ENCODE measurements at regions not wholly inside any gene's neighbourhood (a gene's known extent, or its start where the extent isn't known, plus 50 kb on each side); places are given as distances from the start of the nearest gene placed in this dataset.

GRCh38 chr15:60191821-60192220 is 187.7 kb downstream of the FOXB1 start:
- Histone ChIP-seq H3K36me3 (ENCODE audit: low read depth, low read length) (no peaks in the 10 kb centered on the region), H3K9me2 (replicated peaks; ENCODE audit: low read length) (no peaks in the 10 kb centered on the region), H3K79me2 (ENCODE audit: low read length) (no peaks in the 10 kb centered on the region), H3F3A (ENCODE audit: low read length, unreplicated experiment) (no peaks in the 10 kb centered on the region), H3K9me3 (ENCODE audit: low read length) (no peaks in the 10 kb centered on the region), H3K4me1 (ENCODE audit: insufficient read depth, low read length) (no peaks in the 10 kb centered on the region), H3K27me3 (ENCODE audit: low read length) (peaks cover 64% of the 10 kb centered on the region), H2AFZ (ENCODE audit: low read length) (no peak overlapping the region), H3K4me2 (ENCODE audit: low read length) (no peak overlapping the region), H3K4me3 (ENCODE audit: low read length) (no peak overlapping the region), H3K27ac (ENCODE audit: low read length) (no peak overlapping the region), H3K9ac (ENCODE audit: low read length) (no peak overlapping the region), H4K20me1 (ENCODE audit: low read length) (no peaks in the 10 kb centered on the region; the same call in 1 of the 2 replicates)
- intact Hi-C loops (cut with micrococcal nuclease), result no loop called here
- CTCF ChIA-PET, result no interaction called here
- TF ChIP-seq EZH2phosphoT487 (IDR thresholded peaks at IDR 0.05; ENCODE audit: borderline replicate concordance, low read length) (no peak), EZH2 (IDR thresholded peaks at IDR 0.05; ENCODE audit: low read length, unreplicated experiment) (no peak), CTCF (conservative IDR thresholded peaks at IDR 0.05; ENCODE audit: low read depth, low read length) (no peak)
- POLR2A ChIA-PET (ENCODE audit: unreplicated experiment), result no interaction called here
- DNase-seq (no peak), ATAC-seq (no peak)
- BruUV-seq (replicated peaks), result no TSS peak

GRCh38 chr15:60195611-60196010 is 191.5 kb downstream of the FOXB1 start:
- ATAC-seq, result no peak
- intact Hi-C loops (cut with micrococcal nuclease), result no loop called here
- POLR2A ChIA-PET (ENCODE audit: unreplicated experiment), result interaction anchor here (0.6 kb wide), 1 partner anchor 436 kb away, joined by 6 read pairs; no protein-coding TSS in a partner anchor

More at GRCh38 chr15:60195611-60196010, 191.5 kb downstream of the FOXB1 start:
- TF ChIP-seq CTCF (conservative IDR thresholded peaks at IDR 0.05; ENCODE audit: low read depth, low read length) (no peak), EZH2phosphoT487 (IDR thresholded peaks at IDR 0.05; ENCODE audit: borderline replicate concordance, low read length) (no peak), EZH2 (IDR thresholded peaks at IDR 0.05; ENCODE audit: low read length, unreplicated experiment) (no peak)
- Histone ChIP-seq H4K20me1 (ENCODE audit: low read length) (no peaks in the 10 kb centered on the region; the same call in 1 of the 2 replicates), H3K9ac (ENCODE audit: low read length) (no peak overlapping the region), H3K9me2 (replicated peaks; ENCODE audit: low read length) (no peaks in the 10 kb centered on the region), H3K79me2 (ENCODE audit: low read length) (no peaks in the 10 kb centered on the region), H3K4me2 (ENCODE audit: low read length) (no peak overlapping the region), H3K27me3 (ENCODE audit: low read length) (peaks cover 64% of the 10 kb centered on the region), H3K4me3 (ENCODE audit: low read length) (no peak overlapping the region), H3K9me3 (ENCODE audit: low read length) (no peaks in the 10 kb centered on the region), H2AFZ (ENCODE audit: low read length) (no peak overlapping the region), H3K36me3 (ENCODE audit: low read depth, low read length) (no peaks in the 10 kb centered on the region), H3K27ac (ENCODE audit: low read length) (no peak overlapping the region), H3K4me1 (ENCODE audit: insufficient read depth, low read length) (no peaks in the 10 kb centered on the region), H3F3A (ENCODE audit: low read length, unreplicated experiment) (no peaks in the 10 kb centered on the region)
- no TSS peak for BruUV-seq (replicated peaks)
- CTCF ChIA-PET, result no interaction called here
- DNase-seq, result no peak

Measured in PC-3 (cell line).